Left ventricle myocardium inferior (tissue), 1 donor: ENCODE measurements at regions not wholly inside any gene's neighbourhood (a gene's known extent, or its start where the extent isn't known, plus 50 kb on each side); places are given as distances from the start of the nearest gene placed in this dataset.

Experiments used
- DNase-seq: peaks from one replicate; pipeline ENCODE4 v3.0.0-alpha.2; 2020
- H3K27ac ChIP-seq: fragments of 200-600 bp; replicated peaks from 2 replicates; pipeline ENCODE4 v1.8.0; 2021
- H3K27me3 ChIP-seq: fragments of 200-600 bp; 2 replicates; pipeline ENCODE4 v1.8.0; 2021; ENCODE audit warnings: low read depth
- H3K36me3 ChIP-seq: fragments of 200-600 bp; 2 replicates; pipeline ENCODE4 v1.8.0; 2021
- H3K4me1 ChIP-seq: fragments of 200-600 bp; 2 replicates; pipeline ENCODE4 v1.8.0; 2021
- H3K4me3 ChIP-seq: fragments of 200-600 bp; 2 replicates; pipeline ENCODE4 v1.8.0; 2021; ENCODE audit warnings: mild to moderate bottlenecking, moderate library complexity
- H3K9me3 ChIP-seq: fragments of 200-600 bp; replicated peaks from 2 replicates; pipeline ENCODE4 v1.8.0; 2021
- intact Hi-C: fragments of 100-400 bp; cut with micrococcal nuclease; formaldehyde crosslinking; loops from one replicate; pipeline ENCODE4 v1.11.0; 2022
- TF ChIP-seq, protein P1 (sequence below): fragments of 200-600 bp; IDR thresholded peaks from 2 replicates; pipeline ENCODE4 v1.8.0; 2021; ENCODE audit warnings: antibody characterized with exemption, mild to moderate bottlenecking, borderline replicate concordance
- donor health status: DM: no; HTN: yes; CAD: no; lungs with severe emphysema.

DNA sequence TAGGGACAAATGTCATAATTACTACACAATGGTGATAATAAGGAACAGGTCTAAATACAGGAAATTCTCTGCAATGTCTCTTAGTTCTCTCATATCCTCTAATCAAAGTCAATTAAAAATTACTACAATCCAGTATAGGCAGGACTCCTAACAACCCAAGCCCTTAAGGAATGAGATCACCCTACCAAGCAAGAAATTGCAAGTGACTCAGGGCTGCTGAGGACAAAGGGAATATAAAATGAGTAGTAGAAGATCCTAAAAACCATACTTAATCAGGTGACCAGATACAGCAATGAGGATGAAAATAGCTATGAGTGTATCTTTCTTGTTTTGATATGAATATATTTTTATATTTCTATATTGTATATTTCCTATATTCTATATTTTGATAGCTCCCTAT lies 250.0 kb upstream of the DCC start:
- H3K27ac ChIP-seq = no peak overlapping the region
- H3K9me3 ChIP-seq = no peaks in the 10 kb centered on the region
- no peak overlapping the region for H3K4me3 ChIP-seq
- DNase-seq = no peak
- TF ChIP-seq, protein P1, sequence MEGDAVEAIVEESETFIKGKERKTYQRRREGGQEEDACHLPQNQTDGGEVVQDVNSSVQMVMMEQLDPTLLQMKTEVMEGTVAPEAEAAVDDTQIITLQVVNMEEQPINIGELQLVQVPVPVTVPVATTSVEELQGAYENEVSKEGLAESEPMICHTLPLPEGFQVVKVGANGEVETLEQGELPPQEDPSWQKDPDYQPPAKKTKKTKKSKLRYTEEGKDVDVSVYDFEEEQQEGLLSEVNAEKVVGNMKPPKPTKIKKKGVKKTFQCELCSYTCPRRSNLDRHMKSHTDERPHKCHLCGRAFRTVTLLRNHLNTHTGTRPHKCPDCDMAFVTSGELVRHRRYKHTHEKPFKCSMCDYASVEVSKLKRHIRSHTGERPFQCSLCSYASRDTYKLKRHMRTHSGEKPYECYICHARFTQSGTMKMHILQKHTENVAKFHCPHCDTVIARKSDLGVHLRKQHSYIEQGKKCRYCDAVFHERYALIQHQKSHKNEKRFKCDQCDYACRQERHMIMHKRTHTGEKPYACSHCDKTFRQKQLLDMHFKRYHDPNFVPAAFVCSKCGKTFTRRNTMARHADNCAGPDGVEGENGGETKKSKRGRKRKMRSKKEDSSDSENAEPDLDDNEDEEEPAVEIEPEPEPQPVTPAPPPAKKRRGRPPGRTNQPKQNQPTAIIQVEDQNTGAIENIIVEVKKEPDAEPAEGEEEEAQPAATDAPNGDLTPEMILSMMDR = no peak
- intact Hi-C loops = no loop called here
- H3K4me1 ChIP-seq = no peaks in the 10 kb centered on the region
- no peaks in the 10 kb centered on the region for H3K36me3 ChIP-seq
- H3K27me3 ChIP-seq = no peaks in the 10 kb centered on the region

DNA sequence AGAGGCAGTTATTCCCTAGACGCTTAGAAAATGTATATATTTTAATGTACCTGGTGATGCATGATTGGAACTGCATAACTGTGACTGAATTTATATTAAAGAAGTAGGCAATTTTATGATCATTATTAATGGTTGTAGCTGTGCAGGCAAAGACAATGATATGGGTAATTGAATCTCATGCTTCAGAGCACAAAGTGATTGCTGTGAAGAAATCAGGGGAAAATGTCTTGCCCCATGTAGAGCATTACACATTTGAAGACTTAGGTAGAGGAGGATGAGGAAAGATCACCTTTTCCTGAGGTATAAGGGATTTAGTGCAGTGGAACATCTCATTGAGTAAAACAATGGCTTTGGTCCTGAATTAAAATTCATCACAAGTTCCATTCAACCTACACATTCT lies 246.8 kb upstream of the DCC start:
- DNase-seq = no peak
- Histone ChIP-seq H3K4me1 (no peaks in the 10 kb centered on the region), H3K9me3 (no peaks in the 10 kb centered on the region)

DNA sequence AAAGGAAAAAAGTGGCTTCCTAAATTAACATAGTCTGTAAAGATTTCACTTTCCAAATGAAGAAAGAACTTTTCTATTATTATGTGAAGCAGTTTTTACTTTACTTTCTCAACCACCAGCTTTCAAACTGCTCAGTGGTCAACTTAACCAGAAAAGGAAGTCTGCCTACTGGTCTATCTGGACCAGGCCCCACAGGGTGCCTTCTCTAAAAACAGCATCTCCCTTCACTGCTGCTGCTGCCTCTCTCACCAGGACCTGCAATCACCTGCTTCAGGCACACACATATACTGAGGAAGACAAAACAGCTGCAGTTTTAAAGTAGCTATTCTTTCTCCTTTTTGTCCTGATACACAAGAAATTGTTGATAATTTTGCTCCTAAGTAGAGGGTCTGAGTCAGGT lies 221.3 kb upstream of the DCC start:
- intact Hi-C loops = no loop called here
- no peak for DNase-seq
- H3K4me1 ChIP-seq = no peaks in the 10 kb centered on the region
- H3K4me3 ChIP-seq = no peak overlapping the region
- H3K27me3 ChIP-seq = no peaks in the 10 kb centered on the region
- no peaks in the 10 kb centered on the region for H3K36me3 ChIP-seq
- TF ChIP-seq, protein P1 = no peak
- H3K27ac ChIP-seq = no peak overlapping the region
- no peaks in the 10 kb centered on the region for H3K9me3 ChIP-seq

More for the DNA sequence above, 246.8 kb upstream of the DCC start:
- Histone ChIP-seq H3K4me3 (no peak overlapping the region), H3K27me3 (no peaks in the 10 kb centered on the region), H3K36me3 (no peaks in the 10 kb centered on the region), H3K27ac (no peak overlapping the region)
- TF ChIP-seq, protein P1 = no peak
- intact Hi-C loops = no loop called here

DNA sequence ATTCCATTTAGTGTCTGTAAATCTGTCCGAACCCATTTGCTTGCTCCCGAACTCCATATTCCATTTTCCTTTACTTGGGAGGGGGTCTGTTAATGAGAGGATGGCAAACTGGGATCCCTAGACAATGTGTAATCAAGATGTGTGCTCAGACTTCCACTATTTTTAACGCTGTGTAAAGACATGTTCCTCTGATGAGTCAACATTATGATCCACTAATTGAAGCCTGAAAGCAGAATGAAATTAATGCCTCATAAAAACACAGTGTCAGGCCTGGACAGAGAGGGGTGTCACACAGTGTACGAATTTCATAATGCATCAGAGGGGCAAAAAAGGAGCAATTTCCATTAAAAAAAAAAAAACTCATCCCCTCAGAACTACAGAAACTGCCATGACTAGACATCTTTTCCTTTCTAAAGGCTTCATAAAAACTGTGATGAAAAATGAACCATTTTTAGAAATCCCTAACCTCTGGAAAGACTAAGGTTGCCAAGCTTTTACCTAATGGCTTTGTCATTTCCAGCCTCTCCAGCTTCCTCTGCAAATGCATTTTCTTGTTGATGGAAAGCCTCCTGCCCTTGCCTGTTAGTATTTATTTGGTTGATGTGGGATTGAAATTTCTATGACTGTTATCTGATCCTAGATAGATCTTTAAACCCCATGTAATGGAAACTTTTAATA lies 209.2 kb upstream of the DCC start:
- no peak overlapping the region for H3K27ac ChIP-seq
- no peaks in the 10 kb centered on the region for H3K27me3 ChIP-seq
- H3K4me3 ChIP-seq = no peak overlapping the region
- intact Hi-C loops = no loop called here
- no peak for DNase-seq
- TF ChIP-seq, protein P1 = no peak
- peaks cover 21% of the 10 kb centered on the region for H3K9me3 ChIP-seq
- no peaks in the 10 kb centered on the region for H3K36me3 ChIP-seq
- H3K4me1 ChIP-seq = no peaks in the 10 kb centered on the region

DNA sequence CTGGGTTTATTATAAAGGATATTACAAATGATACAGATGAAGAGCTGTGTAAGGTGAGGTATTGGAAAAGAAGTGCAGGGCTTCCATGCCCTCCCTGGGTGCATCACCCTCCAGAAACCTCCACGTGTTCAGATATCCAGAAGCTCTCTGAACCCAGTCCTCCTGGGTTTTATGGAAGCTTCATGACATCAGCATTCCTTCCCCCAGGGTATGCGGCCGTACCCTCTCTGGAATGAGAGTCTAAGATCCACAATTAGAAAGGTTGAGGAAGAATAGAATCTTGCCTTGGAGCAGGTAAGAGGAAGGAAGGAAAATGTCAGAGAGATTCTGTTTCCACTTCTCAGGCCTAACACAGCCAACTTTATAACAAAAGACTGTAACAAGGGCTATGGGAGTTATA lies 208.2 kb upstream of the DCC start:
- Histone ChIP-seq H3K4me3 (no peak overlapping the region), H3K27ac (no peak overlapping the region), H3K27me3 (no peaks in the 10 kb centered on the region), H3K4me1 (no peaks in the 10 kb centered on the region), H3K36me3 (no peaks in the 10 kb centered on the region), H3K9me3 (peaks cover 32% of the 10 kb centered on the region)
- TF ChIP-seq, protein P1 = no peak
- intact Hi-C loops = no loop called here
- DNase-seq = no peak
